ENCODE measurements at regions not wholly inside any gene's neighbourhood (a gene's known extent, or its start where the extent isn't known, plus 50 kb on each side); places are given as distances from the start of the nearest gene placed in this dataset.

DNA sequence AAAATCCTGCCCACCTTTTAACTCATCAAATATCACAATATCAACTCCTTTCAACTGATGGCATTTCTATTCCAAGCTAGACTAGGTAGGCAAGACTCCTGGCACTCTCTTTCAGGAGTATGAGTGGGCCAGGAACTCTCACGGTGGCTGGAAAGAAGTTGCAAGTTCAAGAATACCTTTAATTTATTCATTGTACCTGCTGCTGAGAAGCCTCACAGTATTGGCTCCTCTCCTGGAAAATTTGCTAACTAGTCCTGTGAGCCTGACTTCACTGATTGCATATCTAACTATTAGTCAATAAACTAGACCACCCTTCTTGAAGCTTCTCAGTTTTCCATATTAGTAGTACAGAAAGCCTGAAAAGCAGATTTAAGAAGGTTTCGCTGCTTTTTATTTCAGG is 120.2 kb downstream of the DUSP10 start:
- TF ChIP-seq, protein P1, sequence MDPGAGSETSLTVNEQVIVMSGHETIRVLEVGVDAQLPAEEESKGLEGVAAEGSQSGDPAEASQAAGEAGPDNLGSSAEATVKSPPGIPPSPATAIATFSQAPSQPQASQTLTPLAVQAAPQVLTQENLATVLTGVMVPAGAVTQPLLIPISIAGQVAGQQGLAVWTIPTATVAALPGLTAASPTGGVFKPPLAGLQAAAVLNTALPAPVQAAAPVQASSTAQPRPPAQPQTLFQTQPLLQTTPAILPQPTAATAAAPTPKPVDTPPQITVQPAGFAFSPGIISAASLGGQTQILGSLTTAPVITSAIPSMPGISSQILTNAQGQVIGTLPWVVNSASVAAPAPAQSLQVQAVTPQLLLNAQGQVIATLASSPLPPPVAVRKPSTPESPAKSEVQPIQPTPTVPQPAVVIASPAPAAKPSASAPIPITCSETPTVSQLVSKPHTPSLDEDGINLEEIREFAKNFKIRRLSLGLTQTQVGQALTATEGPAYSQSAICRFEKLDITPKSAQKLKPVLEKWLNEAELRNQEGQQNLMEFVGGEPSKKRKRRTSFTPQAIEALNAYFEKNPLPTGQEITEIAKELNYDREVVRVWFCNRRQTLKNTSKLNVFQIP (CRISPR knock-in tag; IDR thresholded peaks at IDR 0.05; ENCODE audit: borderline replicate concordance, low read depth) = no peak
- no peak for TF ChIP-seq ZNF8 (CRISPR knock-in tag; IDR thresholded peaks at IDR 0.05)
